ENCODE measurements at regions not wholly inside any gene's neighbourhood (a gene's known extent, or its start where the extent isn't known, plus 50 kb on each side); places are given as distances from the start of the nearest gene placed in this dataset.

DNA sequence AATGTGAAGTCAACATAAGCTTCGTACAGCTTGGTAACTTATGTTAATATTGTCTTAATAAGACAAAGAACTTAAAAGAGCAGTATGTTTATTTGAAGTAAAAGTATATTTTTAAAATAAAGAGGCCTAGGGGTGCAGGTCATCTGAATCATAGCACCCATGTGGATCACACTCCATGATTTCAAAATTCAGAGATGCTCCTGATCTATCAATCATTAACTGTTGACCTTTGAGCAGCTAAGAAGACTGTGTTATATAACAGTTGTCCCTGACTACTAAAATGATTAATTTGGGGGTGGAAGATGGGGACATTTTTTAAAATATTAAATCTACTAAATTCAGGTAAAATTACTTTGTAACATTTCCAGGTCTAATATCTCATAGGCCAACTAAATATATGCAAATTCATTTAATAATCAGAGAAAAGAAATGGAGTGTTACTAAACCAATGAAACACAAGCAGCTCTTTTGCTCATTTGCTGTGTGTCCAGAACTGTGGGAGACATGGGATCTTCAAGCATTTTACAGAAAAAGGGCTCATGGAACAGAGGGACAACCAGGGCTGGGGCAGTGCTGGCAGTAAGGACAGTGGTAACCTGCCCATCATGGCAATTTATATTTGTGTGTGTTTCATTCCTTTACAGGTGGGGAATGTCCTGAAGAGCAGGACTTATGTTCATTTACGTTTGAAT lies 120.7 kb upstream of the PCED1B start:
- no TSS peak for BruUV-seq (replicated peaks)

DNA sequence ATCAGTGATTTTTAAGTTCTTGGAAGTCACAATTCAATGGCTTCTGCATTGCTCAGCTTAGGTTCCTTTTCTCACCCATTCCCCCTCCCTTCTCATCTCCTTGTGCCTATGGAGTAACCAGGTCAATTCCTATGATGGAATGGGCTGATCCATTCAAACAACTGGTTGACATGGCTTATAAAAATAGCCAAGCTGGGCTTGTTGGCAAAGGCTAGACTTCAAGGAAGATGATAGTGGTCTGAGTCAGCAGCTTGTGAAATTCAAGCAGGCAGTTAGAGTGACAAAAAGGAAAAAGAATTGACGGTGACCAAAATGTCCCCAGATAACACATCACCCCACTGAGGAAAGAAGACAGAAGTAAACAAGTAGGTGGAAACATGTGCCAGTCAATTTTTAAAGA lies 119.9 kb upstream of the PCED1B start:
- H3K27me3 Mint-ChIP-seq (ENCODE audit: unreplicated experiment), result no peaks in the 10 kb centered on the region
- TF ChIP-seq, protein P1, sequence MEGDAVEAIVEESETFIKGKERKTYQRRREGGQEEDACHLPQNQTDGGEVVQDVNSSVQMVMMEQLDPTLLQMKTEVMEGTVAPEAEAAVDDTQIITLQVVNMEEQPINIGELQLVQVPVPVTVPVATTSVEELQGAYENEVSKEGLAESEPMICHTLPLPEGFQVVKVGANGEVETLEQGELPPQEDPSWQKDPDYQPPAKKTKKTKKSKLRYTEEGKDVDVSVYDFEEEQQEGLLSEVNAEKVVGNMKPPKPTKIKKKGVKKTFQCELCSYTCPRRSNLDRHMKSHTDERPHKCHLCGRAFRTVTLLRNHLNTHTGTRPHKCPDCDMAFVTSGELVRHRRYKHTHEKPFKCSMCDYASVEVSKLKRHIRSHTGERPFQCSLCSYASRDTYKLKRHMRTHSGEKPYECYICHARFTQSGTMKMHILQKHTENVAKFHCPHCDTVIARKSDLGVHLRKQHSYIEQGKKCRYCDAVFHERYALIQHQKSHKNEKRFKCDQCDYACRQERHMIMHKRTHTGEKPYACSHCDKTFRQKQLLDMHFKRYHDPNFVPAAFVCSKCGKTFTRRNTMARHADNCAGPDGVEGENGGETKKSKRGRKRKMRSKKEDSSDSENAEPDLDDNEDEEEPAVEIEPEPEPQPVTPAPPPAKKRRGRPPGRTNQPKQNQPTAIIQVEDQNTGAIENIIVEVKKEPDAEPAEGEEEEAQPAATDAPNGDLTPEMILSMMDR (IDR thresholded peaks at IDR 0.05; ENCODE audit: unreplicated experiment), result no peak
- DNase-seq, result no peak
- CTCF ChIA-PET, result no interaction called here
- no peak overlapping the region for H3K4me3 Mint-ChIP-seq (ENCODE audit: low read depth, unreplicated experiment)
- no peaks in the 10 kb centered on the region for H3K36me3 Mint-ChIP-seq (ENCODE audit: insufficient read depth, unreplicated experiment)
- peaks cover 14% of the 10 kb centered on the region for H3K4me1 Mint-ChIP-seq (ENCODE audit: low read depth, unreplicated experiment)
- no peak overlapping the region for H3K27ac Mint-ChIP-seq (ENCODE audit: unreplicated experiment)
- intact Hi-C loops (cut with micrococcal nuclease; ENCODE audit: unreplicated experiment), result no loop called here
- H3K9me3 Mint-ChIP-seq (ENCODE audit: low read depth, unreplicated experiment), result no peaks in the 10 kb centered on the region
- BruUV-seq (replicated peaks), result no TSS peak

More for the DNA sequence above, 120.7 kb upstream of the PCED1B start:
- TF ChIP-seq, protein P1 (IDR thresholded peaks at IDR 0.05; ENCODE audit: unreplicated experiment), result no peak
- intact Hi-C loops (cut with micrococcal nuclease; ENCODE audit: unreplicated experiment), result no loop called here
- CTCF ChIA-PET, result no interaction called here
- Mint-ChIP-seq H3K27me3 (ENCODE audit: unreplicated experiment) (no peaks in the 10 kb centered on the region), H3K9me3 (ENCODE audit: low read depth, unreplicated experiment) (no peaks in the 10 kb centered on the region), H3K4me1 (ENCODE audit: low read depth, unreplicated experiment) (peaks cover 9% of the 10 kb centered on the region), H3K4me3 (ENCODE audit: low read depth, unreplicated experiment) (no peak overlapping the region), H3K27ac (ENCODE audit: unreplicated experiment) (no peak overlapping the region), H3K36me3 (ENCODE audit: insufficient read depth, unreplicated experiment) (no peaks in the 10 kb centered on the region)
- DNase-seq, result no peak

DNA sequence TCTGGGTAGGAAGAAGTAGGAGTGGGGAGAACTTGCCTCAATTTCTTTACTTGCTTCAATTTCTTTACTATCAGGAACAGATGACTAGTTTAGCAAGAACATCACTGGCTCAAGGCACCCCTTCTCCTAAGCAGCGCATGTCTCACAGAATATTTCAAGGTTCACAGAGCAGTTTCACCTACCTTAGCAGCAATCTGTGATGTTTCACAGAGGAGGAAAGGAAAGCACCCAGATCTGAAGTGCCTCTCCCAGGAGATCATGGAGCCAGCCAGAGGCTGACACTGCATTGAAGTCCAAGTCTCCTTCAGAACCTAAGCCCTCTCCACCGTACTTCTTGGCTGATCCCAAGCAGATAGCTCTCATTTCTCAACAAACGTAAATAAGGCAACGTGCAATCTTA lies 118.7 kb upstream of the PCED1B start:
- H3K36me3 Mint-ChIP-seq (ENCODE audit: insufficient read depth, unreplicated experiment), result no peaks in the 10 kb centered on the region
- CTCF ChIA-PET, result no interaction called here
- intact Hi-C loops (cut with micrococcal nuclease; ENCODE audit: unreplicated experiment), result no loop called here
- no peak for DNase-seq
- TF ChIP-seq, protein P1 (IDR thresholded peaks at IDR 0.05; ENCODE audit: unreplicated experiment), result no peak
- BruUV-seq (replicated peaks), result no TSS peak
- H3K27ac Mint-ChIP-seq (ENCODE audit: unreplicated experiment), result no peak overlapping the region
- H3K27me3 Mint-ChIP-seq (ENCODE audit: unreplicated experiment), result no peaks in the 10 kb centered on the region
- H3K9me3 Mint-ChIP-seq (ENCODE audit: low read depth, unreplicated experiment), result no peaks in the 10 kb centered on the region
- no peak overlapping the region for H3K4me3 Mint-ChIP-seq (ENCODE audit: low read depth, unreplicated experiment)
- peaks cover 20% of the 10 kb centered on the region for H3K4me1 Mint-ChIP-seq (ENCODE audit: low read depth, unreplicated experiment)

DNA sequence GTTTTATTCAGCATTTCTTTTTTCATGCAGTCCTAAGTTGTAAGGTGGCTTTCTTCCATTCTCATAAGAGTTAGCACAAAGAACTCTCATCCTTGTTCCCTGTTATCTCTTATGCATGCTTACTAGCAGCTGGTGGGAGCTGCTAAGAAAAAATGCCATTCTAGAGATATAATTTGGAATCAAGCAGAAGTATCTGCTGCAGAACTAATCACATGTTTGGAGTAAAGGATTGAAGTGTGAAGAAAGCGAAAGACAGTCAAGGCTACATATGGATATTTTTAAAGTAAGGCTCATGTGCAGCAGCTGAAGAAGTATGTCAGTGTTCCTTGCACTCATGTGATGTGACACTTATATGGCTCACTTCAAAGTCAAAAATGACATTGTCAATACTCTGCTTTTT lies 116.2 kb upstream of the PCED1B start:
- TF ChIP-seq, protein P1 (IDR thresholded peaks at IDR 0.05; ENCODE audit: unreplicated experiment), result no peak
- BruUV-seq (replicated peaks), result no TSS peak
- Mint-ChIP-seq H3K27me3 (ENCODE audit: unreplicated experiment) (no peaks in the 10 kb centered on the region), H3K36me3 (ENCODE audit: insufficient read depth, unreplicated experiment) (no peaks in the 10 kb centered on the region), H3K4me1 (ENCODE audit: low read depth, unreplicated experiment) (peaks cover 20% of the 10 kb centered on the region), H3K9me3 (ENCODE audit: low read depth, unreplicated experiment) (no peaks in the 10 kb centered on the region), H3K4me3 (ENCODE audit: low read depth, unreplicated experiment) (no peak overlapping the region), H3K27ac (ENCODE audit: unreplicated experiment) (no peak overlapping the region)
- DNase-seq, result no peak
- CTCF ChIA-PET, result no interaction called here
- intact Hi-C loops (cut with micrococcal nuclease; ENCODE audit: unreplicated experiment), result no loop called here
